ENCODE measurements at regions not wholly inside any gene's neighbourhood (a gene's known extent, or its start where the extent isn't known, plus 50 kb on each side); places are given as distances from the start of the nearest gene placed in this dataset.

DNA sequence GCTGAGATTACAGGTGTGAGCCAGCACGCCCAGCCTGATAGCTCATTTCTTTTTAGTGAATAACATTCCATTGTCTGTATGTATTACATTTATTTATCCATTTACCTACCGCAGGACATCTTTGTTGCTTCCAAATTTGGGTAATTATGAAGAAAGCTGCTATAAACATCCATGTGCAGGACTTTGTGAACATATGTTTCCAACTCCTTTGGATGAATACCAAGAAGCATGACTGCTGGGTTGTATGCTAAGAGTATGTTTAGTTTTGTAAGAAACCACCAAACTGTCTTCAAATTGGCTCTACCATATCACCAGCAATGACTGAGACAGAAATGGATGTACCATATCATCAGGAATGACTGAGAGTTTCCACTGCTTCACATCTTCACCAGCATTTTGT lies 200.2 kb upstream of the TMEM196 start:
- H3K4me3 ChIP-seq (ENCODE audit: low read depth, low read length), result no peak overlapping the region
- POLR2A ChIA-PET, result no interaction called here
- no peak overlapping the region for H3K27ac ChIP-seq (ENCODE audit: low read depth, low read length)
- TF ChIP-seq CTCF (IDR thresholded peaks at IDR 0.05; ENCODE audit: low read depth, low read length), result no peak
- no peaks in the 10 kb centered on the region for H3K27me3 ChIP-seq (ENCODE audit: control insufficient read depth, insufficient read depth, low read length)
- H3K9me3 ChIP-seq (ENCODE audit: control insufficient read depth, insufficient read depth, low read length), result no peaks in the 10 kb centered on the region
- CTCF ChIA-PET, result interaction anchor here (1.1 kb wide), 1 partner anchor 9 kb away, joined by 3 read pairs; no protein-coding TSS in a partner anchor
- DNase-seq (ENCODE audit: low read depth, low spot score), result no peak

- CTCF ChIA-PET, result interaction anchor here (1.1 kb wide), 1 partner anchor 10 kb away, joined by 3 read pairs; no protein-coding TSS in a partner anchor
- H3K9me3 ChIP-seq (ENCODE audit: control insufficient read depth, insufficient read depth, low read length), result no peaks in the 10 kb centered on the region
- no peak overlapping the region for H3K4me3 ChIP-seq (ENCODE audit: low read depth, low read length)
- TF ChIP-seq CTCF (IDR thresholded peaks at IDR 0.05; ENCODE audit: low read depth, low read length), result no peak
- POLR2A ChIA-PET, result no interaction called here
- no peak for DNase-seq (ENCODE audit: low read depth, low spot score)
- no peaks in the 10 kb centered on the region for H3K27me3 ChIP-seq (ENCODE audit: control insufficient read depth, insufficient read depth, low read length)
- no peak overlapping the region for H3K27ac ChIP-seq (ENCODE audit: low read depth, low read length)
These were observed 199.5 kb upstream of the TMEM196 start for GRCh38 chr7:19972876-19973275.

GRCh38 chr7:19971956-19972355 lies 198.5 kb upstream of the TMEM196 start:
- H3K27me3 ChIP-seq (ENCODE audit: control insufficient read depth, insufficient read depth, low read length), result no peaks in the 10 kb centered on the region
- no peaks in the 10 kb centered on the region for H3K9me3 ChIP-seq (ENCODE audit: control insufficient read depth, insufficient read depth, low read length)
- ChIA-PET CTCF (no interaction called here), POLR2A (no interaction called here)
- no peak for DNase-seq (ENCODE audit: low read depth, low spot score)
- no peak overlapping the region for H3K4me3 ChIP-seq (ENCODE audit: low read depth, low read length)
- TF ChIP-seq CTCF (IDR thresholded peaks at IDR 0.05; ENCODE audit: low read depth, low read length), result no peak
- H3K27ac ChIP-seq (ENCODE audit: low read depth, low read length), result no peak overlapping the region

- POLR2A ChIA-PET, result no interaction called here
- H3K9me3 ChIP-seq (ENCODE audit: control insufficient read depth, insufficient read depth, low read length), result no peaks in the 10 kb centered on the region
- CTCF ChIA-PET, result no interaction called here
- DNase-seq (ENCODE audit: low read depth, low spot score), result no peak
- H3K4me3 ChIP-seq (ENCODE audit: low read depth, low read length), result no peak overlapping the region
- no peak for TF ChIP-seq CTCF (IDR thresholded peaks at IDR 0.05; ENCODE audit: low read depth, low read length)
- no peak overlapping the region for H3K27ac ChIP-seq (ENCODE audit: low read depth, low read length)
- H3K27me3 ChIP-seq (ENCODE audit: control insufficient read depth, insufficient read depth, low read length), result no peaks in the 10 kb centered on the region
These were observed 197.1 kb upstream of the TMEM196 start for GRCh38 chr7:19970514-19970913.

DNA sequence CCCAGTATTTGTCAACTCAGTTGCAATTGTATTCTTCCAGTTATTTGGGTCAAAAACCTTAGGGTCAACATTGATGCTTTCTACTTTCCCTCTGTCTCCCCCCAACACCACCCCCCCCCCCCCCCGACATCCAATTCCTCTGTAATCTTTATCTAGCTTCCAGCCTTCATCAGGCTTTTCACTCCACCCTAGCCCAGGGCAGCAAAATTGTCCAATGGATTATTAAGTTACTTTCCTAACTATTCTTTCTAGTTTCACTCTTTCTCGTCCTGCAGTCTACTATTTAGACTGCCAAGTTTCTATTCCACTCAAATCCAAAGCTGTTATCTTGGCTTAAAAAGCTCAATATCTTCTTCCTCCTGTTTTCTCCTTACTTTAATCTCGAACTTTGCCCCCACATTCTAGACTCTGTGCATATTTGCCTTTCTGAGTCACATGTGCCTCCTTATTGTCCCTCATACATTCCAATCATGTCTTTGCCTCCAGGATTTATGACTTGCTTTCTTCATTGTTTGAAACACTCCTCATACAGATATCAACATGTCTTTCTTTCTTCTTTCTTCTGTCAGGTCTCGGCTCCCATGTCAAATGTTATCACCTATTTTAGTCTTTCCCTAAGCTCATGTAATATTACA lies 196.6 kb upstream of the TMEM196 start:
- DNase-seq (ENCODE audit: low read depth, low spot score), result no peak
- Histone ChIP-seq H3K27ac (ENCODE audit: low read depth, low read length) (no peak overlapping the region), H3K9me3 (ENCODE audit: control insufficient read depth, insufficient read depth, low read length) (no peaks in the 10 kb centered on the region), H3K27me3 (ENCODE audit: control insufficient read depth, insufficient read depth, low read length) (no peaks in the 10 kb centered on the region), H3K4me3 (ENCODE audit: low read depth, low read length) (no peak overlapping the region)
- no peak for TF ChIP-seq CTCF (IDR thresholded peaks at IDR 0.05; ENCODE audit: low read depth, low read length)
- ChIA-PET CTCF (no interaction called here), POLR2A (no interaction called here)

Measured in AG04450 (cell line).